Neutrophil (primary cell): ENCODE measurements at regions not wholly inside any gene's neighbourhood (a gene's known extent, or its start where the extent isn't known, plus 50 kb on each side); places are given as distances from the start of the nearest gene placed in this dataset.

ENCODE experiments used
- H3K27ac ChIP-seq: fragments of 200-600 bp; sonication (generic); 2 replicates; pipeline ENCODE4 v1.5.1; 2016; ENCODE audit warnings: mild to moderate bottlenecking, moderate library complexity
- H3K27me3 ChIP-seq: fragments of 200-600 bp; sonication (generic); 2 replicates; pipeline ENCODE4 v1.6.0; 2016; ENCODE audit warnings: mild to moderate bottlenecking
- H3K36me3 ChIP-seq: fragments of 200-600 bp; sonication (generic); 2 replicates; pipeline ENCODE4 v1.5.1; 2017
- H3K4me1 ChIP-seq, 2 experiments: fragments of 200-600 bp in 1 of 2; sonication (generic) in 1 of 2; 1 replicate in 1 of 2; 2 replicates in 1 of 2; pipeline versions ENCODE4 v1.5.1 to v1.6.1; 2013 to 2016; ENCODE audit warnings: low read depth in 1 of 2, low read length in 1 of 2, mild to moderate bottlenecking in 1 of 2, moderate library complexity in 1 of 2; ENCODE audit not compliant: control insufficient read depth in 1 of 2, insufficient read depth in 1 of 2
- H3K4me3 ChIP-seq, 2 experiments: fragments of 200-600 bp in 1 of 2; sonication (generic) in 1 of 2; 1 replicate in 1 of 2; 2 replicates in 1 of 2; pipeline ENCODE4 v1.5.1; 2013 to 2016; ENCODE audit warnings: low read depth in 1 of 2, low read length in 1 of 2, mild to moderate bottlenecking in 1 of 2, moderate library complexity in 1 of 2
- H3K9me3 ChIP-seq: fragments of 200-600 bp; sonication (generic); 2 replicates; pipeline ENCODE4 v1.5.1; 2016
- TF ChIP-seq, protein P1 (sequence below): fragments of 200-600 bp; sonication (generic); IDR thresholded peaks from 2 replicates; pipeline ENCODE4 v1.5.1; 2016; ENCODE audit warnings: antibody characterized with exemption

DNA sequence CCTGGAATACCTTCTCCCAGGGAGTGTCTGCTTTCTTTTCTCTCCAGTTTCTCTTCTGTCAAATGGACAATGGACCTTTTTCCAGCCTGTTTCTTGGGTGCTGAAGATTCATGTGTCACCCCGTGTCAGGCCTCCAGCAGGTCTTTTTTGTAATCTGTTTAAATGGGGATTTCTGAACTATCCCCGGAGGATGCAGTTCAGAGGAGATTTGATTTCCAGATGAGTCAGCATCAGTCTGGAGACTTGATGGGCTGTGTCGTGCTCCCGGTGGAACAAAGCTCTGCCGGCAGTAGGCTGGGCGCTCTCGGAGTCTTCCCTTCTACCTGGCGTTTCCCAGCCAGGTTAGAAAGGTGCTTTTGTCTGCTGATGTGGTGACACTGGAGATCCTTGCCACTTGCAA lies 440.6 kb downstream of the HS3ST3B1 start:
- Histone ChIP-seq H3K27me3 (no peaks in the 10 kb centered on the region), H3K36me3 (no peaks in the 10 kb centered on the region), H3K4me3 (no peak overlapping the region), H3K4me1 (peaks cover 39 to 64% of the 10 kb centered on the region in 2 experiments), H3K9me3 (no peaks in the 10 kb centered on the region), H3K27ac (no peak overlapping the region)
- TF ChIP-seq, protein P1, sequence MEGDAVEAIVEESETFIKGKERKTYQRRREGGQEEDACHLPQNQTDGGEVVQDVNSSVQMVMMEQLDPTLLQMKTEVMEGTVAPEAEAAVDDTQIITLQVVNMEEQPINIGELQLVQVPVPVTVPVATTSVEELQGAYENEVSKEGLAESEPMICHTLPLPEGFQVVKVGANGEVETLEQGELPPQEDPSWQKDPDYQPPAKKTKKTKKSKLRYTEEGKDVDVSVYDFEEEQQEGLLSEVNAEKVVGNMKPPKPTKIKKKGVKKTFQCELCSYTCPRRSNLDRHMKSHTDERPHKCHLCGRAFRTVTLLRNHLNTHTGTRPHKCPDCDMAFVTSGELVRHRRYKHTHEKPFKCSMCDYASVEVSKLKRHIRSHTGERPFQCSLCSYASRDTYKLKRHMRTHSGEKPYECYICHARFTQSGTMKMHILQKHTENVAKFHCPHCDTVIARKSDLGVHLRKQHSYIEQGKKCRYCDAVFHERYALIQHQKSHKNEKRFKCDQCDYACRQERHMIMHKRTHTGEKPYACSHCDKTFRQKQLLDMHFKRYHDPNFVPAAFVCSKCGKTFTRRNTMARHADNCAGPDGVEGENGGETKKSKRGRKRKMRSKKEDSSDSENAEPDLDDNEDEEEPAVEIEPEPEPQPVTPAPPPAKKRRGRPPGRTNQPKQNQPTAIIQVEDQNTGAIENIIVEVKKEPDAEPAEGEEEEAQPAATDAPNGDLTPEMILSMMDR = no peak

DNA sequence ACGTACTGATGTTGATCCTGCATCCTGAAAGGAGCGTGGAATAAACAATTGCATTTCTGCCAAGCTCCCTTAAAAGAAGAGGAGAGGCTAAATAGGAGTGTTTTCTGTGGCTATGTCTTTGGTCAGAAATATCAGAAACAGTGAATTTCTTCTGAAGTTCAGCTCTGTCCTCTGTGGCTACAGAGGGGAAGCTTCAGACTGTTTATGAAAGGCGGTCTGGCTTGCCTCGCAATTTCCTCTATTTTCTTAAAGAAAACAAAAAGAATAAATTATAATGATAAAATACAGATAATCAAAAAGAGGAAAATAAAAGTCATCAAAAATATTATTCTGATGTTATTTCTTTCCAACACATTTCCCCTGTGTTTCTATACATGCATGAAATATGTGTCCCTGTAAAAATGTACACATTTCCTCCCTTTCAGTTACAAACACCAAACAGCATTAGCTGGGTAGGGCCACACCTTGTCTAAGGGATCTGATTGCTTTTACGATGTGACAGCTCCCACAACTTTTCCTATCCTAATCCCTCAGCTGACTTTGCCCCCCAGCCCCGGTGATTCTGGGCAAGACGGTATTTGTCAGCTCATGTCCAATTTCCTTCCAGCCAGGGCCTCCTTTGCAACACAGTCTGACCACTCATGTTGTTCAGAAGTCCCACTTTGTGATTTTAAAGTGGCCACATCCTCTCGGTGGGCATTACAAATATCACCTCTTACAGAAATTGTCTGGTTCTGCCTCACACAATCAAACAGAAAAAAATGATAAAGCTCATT lies 439.0 kb downstream of the HS3ST3B1 start:
- H3K4me1 ChIP-seq = peaks cover 33 to 47% of the 10 kb centered on the region in 2 experiments
- peak overlapping the region; percentile 74 for H3K27ac ChIP-seq
- no peaks in the 10 kb centered on the region for H3K9me3 ChIP-seq
- H3K4me3 ChIP-seq = peak overlapping the region; percentile 19 to 36
- TF ChIP-seq, protein P1 = no peak
- H3K27me3 ChIP-seq = no peaks in the 10 kb centered on the region
- no peaks in the 10 kb centered on the region for H3K36me3 ChIP-seq

DNA sequence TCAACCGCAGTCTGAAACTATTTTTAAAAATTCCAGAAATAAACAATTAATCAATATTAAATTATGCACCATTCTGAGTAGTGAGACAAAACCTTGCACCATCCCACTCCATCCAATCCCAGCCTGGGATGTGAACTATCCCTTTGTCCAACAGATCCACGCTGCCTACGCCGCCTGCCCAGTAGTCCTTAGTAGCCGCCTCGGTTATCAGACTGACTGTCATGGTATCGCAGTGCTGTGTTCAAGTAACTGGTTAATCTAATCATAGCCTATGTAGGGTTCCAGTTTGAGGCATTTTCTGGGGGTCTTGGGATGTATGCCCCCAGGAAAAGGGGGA lies 437.7 kb downstream of the HS3ST3B1 start:
- TF ChIP-seq, protein P1 = no peak
- Histone ChIP-seq H3K9me3 (no peaks in the 10 kb centered on the region), H3K27me3 (no peaks in the 10 kb centered on the region), H3K27ac (peak overlapping the region; percentile 74), H3K4me3 (no peak overlapping the region), H3K4me1 (peaks cover 33 to 52% of the 10 kb centered on the region in 2 experiments), H3K36me3 (no peaks in the 10 kb centered on the region)

DNA sequence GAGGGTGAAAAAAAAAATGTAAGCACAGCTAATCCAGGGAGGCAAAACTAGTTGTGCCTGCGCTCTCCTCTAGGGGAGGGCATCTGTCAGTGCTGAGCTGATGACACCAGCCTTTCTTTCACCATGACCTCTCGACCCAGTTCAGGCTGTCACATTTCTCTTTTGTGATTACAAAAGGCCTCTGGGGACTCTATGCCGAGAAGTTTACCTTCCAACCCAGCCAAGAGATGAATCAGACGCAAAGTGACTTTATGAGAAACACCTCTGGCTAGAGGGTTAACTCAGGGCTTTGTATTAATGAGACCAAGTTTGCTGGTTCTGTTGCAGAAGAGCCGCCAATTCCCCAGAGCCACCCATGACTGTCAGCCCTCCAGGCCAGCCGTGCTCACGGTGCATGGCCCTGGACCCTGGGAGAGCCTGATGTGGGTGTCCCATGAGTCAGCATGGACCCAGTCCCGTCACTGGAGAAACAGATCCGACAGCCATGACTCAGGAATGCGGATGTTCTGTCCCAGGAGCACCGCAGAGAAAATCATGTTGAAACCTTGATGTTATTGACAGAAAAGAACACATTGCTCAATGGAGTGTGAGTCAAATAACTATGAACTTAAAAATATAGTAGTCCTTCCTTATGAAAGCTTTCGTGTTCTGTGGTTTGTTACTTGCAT lies 437.2 kb downstream of the HS3ST3B1 start:
- Histone ChIP-seq H3K4me3 (no peak overlapping the region), H3K27ac (peak overlapping the region; percentile 74), H3K9me3 (no peaks in the 10 kb centered on the region), H3K36me3 (no peaks in the 10 kb centered on the region), H3K4me1 (peaks cover 33 to 57% of the 10 kb centered on the region in 2 experiments), H3K27me3 (no peaks in the 10 kb centered on the region)
- TF ChIP-seq, protein P1 = no peak

DNA sequence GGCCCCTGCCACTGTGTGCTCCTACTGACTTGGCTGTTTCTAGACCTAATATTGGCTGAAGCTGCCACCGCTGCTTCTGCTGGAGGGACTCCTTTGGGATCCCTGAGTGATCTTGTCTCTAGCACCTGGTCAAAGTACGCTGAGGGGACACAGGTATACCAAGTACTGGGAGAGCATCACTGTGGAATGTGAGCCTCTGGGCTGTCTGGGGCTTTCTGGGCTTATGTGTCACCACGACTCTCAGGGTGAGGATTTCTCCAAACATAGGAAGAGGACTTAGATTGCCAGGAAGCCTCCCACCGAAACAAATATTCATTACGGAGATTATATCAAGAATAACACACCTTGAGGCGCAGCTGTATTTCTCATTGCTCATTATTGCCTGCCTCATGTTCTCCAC lies 435.8 kb downstream of the HS3ST3B1 start:
- no peaks in the 10 kb centered on the region for H3K9me3 ChIP-seq
- no peaks in the 10 kb centered on the region for H3K36me3 ChIP-seq
- no peak overlapping the region for H3K27ac ChIP-seq
- no peaks in the 10 kb centered on the region for H3K27me3 ChIP-seq
- TF ChIP-seq, protein P1 = no peak
- no peak overlapping the region for H3K4me3 ChIP-seq
- H3K4me1 ChIP-seq = peaks cover 33 to 69% of the 10 kb centered on the region in 2 experiments
